HL-60 (cell line): ENCODE measurements at regions not wholly inside any gene's neighbourhood (a gene's known extent, or its start where the extent isn't known, plus 50 kb on each side); places are given as distances from the start of the nearest gene placed in this dataset.

ENCODE experiments used
- DNase-seq, 2 experiments: peaks; one replicate each; pipeline ENCODE4 v3.0.0-alpha.2; 2010 to 2020; ENCODE audit warnings: low read depth in 1 of 2, low spot score in 1 of 2
- H3K27ac ChIP-seq: fragments of 250-450 bp; sonication (Bioruptor Pico); replicated peaks from 2 replicates; pipeline ENCODE4 v1.5.1; 2020; ENCODE audit warnings: mild to moderate bottlenecking, moderate library complexity
- H3K27me3 ChIP-seq: fragments of 250-450 bp; sonication (Bioruptor Pico); 2 replicates; pipeline ENCODE4 v1.5.1; 2021; ENCODE audit warnings: mild to moderate bottlenecking, moderate library complexity; ENCODE audit not compliant: insufficient read depth, poor library complexity, severe bottlenecking
- H3K4me3 ChIP-seq: replicated peaks from 2 replicates; pipeline ENCODE4 v1.5.1; 2011; ENCODE audit warnings: mild to moderate bottlenecking, control low read depth, low read length; ENCODE audit not compliant: insufficient read depth
- GABPA ChIP-seq: IDR thresholded peaks from 2 replicates; pipeline ENCODE4 v1.6.1; 2012; ENCODE audit warnings: low read depth
- POLR2AphosphoS5 ChIP-seq: IDR thresholded peaks from 2 replicates; pipeline ENCODE4 v1.6.1; 2012; ENCODE audit warnings: low read depth
- SPI1 ChIP-seq: IDR thresholded peaks from 2 replicates; pipeline ENCODE4 v1.6.1; 2012; ENCODE audit warnings: low read depth, mild to moderate bottlenecking, borderline replicate concordance
- TF ChIP-seq, protein P1 (sequence below): IDR thresholded peaks from 2 replicates; pipeline ENCODE4 v1.6.1; 2012; ENCODE audit warnings: low read depth; ENCODE audit not compliant: insufficient replicate concordance
- TF ChIP-seq, protein P2 (sequence below): IDR thresholded peaks from one replicate; pipeline ENCODE4 v1.5.1; 2011; ENCODE audit warnings: low read length, control low read depth, inconsistent platforms; ENCODE audit not compliant: insufficient read depth

DNA sequence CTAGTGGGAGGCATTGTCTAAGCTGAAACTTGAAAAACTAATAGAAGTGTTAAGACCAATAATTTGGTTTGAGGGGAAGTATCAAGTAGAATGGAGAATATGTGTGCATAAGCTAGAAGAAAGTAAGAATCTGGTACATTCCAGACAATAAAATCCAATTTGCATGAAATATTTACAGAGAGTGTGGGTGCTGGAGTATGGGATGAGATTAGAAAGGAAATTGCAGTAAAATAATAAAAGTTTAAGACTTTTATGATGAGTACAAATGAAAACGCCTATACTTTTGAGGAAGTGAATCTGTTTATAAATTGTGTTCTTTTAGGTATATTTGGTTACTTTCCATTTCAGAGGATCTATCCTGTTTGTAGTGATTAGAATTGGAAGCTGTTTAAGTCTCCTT, 165.4 kb upstream of the TNC start:
- TF ChIP-seq, protein P1, sequence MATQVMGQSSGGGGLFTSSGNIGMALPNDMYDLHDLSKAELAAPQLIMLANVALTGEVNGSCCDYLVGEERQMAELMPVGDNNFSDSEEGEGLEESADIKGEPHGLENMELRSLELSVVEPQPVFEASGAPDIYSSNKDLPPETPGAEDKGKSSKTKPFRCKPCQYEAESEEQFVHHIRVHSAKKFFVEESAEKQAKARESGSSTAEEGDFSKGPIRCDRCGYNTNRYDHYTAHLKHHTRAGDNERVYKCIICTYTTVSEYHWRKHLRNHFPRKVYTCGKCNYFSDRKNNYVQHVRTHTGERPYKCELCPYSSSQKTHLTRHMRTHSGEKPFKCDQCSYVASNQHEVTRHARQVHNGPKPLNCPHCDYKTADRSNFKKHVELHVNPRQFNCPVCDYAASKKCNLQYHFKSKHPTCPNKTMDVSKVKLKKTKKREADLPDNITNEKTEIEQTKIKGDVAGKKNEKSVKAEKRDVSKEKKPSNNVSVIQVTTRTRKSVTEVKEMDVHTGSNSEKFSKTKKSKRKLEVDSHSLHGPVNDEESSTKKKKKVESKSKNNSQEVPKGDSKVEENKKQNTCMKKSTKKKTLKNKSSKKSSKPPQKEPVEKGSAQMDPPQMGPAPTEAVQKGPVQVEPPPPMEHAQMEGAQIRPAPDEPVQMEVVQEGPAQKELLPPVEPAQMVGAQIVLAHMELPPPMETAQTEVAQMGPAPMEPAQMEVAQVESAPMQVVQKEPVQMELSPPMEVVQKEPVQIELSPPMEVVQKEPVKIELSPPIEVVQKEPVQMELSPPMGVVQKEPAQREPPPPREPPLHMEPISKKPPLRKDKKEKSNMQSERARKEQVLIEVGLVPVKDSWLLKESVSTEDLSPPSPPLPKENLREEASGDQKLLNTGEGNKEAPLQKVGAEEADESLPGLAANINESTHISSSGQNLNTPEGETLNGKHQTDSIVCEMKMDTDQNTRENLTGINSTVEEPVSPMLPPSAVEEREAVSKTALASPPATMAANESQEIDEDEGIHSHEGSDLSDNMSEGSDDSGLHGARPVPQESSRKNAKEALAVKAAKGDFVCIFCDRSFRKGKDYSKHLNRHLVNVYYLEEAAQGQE: no peak
- TF ChIP-seq, protein P2, sequence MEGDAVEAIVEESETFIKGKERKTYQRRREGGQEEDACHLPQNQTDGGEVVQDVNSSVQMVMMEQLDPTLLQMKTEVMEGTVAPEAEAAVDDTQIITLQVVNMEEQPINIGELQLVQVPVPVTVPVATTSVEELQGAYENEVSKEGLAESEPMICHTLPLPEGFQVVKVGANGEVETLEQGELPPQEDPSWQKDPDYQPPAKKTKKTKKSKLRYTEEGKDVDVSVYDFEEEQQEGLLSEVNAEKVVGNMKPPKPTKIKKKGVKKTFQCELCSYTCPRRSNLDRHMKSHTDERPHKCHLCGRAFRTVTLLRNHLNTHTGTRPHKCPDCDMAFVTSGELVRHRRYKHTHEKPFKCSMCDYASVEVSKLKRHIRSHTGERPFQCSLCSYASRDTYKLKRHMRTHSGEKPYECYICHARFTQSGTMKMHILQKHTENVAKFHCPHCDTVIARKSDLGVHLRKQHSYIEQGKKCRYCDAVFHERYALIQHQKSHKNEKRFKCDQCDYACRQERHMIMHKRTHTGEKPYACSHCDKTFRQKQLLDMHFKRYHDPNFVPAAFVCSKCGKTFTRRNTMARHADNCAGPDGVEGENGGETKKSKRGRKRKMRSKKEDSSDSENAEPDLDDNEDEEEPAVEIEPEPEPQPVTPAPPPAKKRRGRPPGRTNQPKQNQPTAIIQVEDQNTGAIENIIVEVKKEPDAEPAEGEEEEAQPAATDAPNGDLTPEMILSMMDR: no peak
- TF ChIP-seq SPI1 (no peak), POLR2AphosphoS5 (no peak), GABPA (no peak)
- H3K4me3 ChIP-seq: no peak overlapping the region
- no peak for DNase-seq
- no peak overlapping the region for H3K27ac ChIP-seq
- peaks cover 2% of the 10 kb centered on the region for H3K27me3 ChIP-seq

DNA sequence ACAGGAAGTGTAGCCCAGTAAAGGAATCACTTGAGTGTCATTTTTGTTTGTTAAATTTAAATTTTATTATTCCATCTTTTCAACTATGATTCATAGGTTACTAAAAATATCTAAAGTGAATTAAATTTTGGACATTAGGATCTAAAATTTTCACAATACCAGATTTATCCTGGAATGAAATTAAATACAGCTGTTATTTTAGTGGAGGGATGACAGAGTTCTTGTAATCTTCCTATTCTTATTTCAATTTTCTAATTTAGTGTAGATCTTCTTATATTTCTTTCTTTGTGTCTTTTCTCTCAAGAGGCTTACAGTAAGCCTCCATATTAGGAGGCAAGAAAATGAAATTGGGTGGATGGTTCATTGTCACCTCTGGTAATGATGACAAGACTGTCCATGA, 167.9 kb upstream of the TNC start:
- H3K27me3 ChIP-seq: no peaks in the 10 kb centered on the region
- TF ChIP-seq, protein P1: no peak
- TF ChIP-seq GABPA (no peak), SPI1 (no peak), POLR2AphosphoS5 (no peak)
- H3K27ac ChIP-seq: no peak overlapping the region
- no peak overlapping the region for H3K4me3 ChIP-seq
- DNase-seq: no peak

DNA sequence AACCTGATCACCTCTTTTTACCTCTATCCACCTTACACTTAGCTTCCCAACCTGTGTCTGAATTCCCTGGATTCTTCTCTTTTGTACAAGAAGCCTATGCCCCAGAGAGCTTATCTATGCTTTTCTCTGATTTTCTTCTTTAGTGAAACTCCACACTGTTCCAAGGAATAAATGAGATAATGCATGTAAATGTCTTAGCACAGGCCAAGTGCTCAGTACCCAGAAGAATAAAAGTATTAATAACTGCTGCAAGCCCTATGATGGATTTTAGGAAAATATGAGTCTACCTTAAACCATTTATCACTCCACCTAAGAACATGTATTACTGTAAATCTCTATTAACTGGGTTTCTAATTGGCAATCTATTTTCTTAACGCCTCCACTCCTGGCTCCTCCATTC, 168.5 kb upstream of the TNC start:
- DNase-seq: no peak
- H3K27ac ChIP-seq: no peak overlapping the region
- H3K4me3 ChIP-seq: no peak overlapping the region
- no peaks in the 10 kb centered on the region for H3K27me3 ChIP-seq
- TF ChIP-seq GABPA (no peak), POLR2AphosphoS5 (no peak), SPI1 (no peak)
- TF ChIP-seq, protein P1: no peak
- TF ChIP-seq, protein P2: no peak
